ENCODE measurements at regions not wholly inside any gene's neighbourhood (a gene's known extent, or its start where the extent isn't known, plus 50 kb on each side); places are given as distances from the start of the nearest gene placed in this dataset.

GRCh38 chr11:32204751-32205150, 113.9 kb downstream of the RCN1 start:
- DNase-seq: no peak

GRCh38 chr11:32210556-32210955, 119.7 kb downstream of the RCN1 start:
- no peak for DNase-seq

DNA sequence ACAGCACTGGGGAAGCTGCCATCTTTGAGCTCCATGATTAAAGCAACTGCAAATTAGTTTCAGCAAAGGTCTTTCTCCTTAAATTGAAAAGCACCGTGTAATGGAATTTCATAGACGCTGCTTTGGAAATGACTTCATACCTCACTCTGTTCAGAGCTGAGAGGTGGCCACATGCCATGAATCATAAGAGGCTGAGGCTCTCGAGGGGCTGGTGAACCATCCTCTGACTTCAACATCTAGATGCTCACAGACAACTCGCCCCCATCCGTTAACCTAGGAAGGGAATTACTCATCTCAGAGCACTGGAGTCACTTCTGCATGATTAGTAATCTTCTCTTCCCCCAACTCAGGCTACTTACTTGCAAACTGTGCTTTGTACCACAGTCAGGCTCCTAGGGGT, 122.3 kb downstream of the RCN1 start:
- peak in 1 of 5 donors; percentile 4 for DNase-seq

DNA sequence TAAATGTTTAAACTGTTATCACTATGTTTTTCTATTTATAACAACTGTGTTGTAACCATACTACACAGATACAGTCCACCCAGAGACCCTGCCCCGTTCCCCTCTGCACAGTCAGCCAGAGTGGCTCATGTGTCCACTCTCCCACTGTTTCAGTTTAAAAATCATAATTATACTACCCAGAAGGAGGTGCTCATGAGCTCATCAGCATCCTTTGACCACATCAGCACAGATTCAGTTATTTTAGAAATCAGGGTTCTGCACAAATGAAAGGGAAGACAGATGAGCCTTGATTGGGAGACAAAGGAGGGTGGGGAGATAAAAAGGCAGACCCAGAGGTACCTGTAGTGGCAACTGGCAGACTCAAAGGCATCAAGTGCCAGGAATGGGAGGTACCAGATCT, 124.3 kb downstream of the RCN1 start:
- DNase-seq: no peak

DNA sequence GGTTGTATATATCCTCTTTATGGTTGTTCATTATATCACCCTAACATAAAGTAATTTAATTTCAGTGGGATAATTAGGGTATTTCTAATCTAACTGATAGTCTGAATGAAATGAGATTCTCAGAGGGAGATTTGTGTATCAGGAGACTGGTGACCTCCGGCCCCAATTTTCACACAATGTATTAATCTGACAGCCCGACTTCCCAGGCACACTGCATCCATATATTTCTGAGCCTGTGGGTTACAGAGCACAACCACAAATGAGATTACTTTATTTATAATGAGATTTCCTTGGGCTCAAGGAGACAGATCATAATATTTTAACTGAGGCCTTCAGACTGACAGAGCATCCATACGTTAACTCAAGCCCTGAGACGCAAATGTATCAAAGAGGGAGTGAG, 125.9 kb downstream of the RCN1 start:
- no peak for DNase-seq

- DNase-seq: no peak
Measured at GRCh38 chr11:32219320-32219719, 128.4 kb downstream of the RCN1 start.

- DNase-seq: no peak
Measured at GRCh38 chr11:32221476-32222032, 130.7 kb downstream of the RCN1 start.

DNA sequence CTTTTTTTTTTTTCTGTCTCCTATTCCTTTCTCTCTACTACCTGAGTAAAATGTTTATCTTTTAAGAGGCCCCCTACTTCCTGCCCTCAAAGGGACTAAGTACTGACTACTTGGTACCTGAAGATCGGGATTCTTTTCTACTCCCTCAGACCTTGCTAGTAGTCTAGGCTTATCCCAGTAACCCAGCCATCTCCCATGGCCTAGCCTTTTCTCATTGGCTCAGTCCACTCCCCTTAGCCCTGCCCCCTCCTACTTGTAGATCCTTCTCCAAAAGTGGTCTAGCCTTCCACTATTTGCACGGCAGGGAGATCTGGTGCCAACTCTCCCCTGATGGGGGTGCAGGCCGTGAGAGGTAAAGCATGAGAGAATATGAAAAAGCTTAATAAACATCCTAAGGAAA, 133.7 kb downstream of the RCN1 start:
- no peak for DNase-seq

DNA sequence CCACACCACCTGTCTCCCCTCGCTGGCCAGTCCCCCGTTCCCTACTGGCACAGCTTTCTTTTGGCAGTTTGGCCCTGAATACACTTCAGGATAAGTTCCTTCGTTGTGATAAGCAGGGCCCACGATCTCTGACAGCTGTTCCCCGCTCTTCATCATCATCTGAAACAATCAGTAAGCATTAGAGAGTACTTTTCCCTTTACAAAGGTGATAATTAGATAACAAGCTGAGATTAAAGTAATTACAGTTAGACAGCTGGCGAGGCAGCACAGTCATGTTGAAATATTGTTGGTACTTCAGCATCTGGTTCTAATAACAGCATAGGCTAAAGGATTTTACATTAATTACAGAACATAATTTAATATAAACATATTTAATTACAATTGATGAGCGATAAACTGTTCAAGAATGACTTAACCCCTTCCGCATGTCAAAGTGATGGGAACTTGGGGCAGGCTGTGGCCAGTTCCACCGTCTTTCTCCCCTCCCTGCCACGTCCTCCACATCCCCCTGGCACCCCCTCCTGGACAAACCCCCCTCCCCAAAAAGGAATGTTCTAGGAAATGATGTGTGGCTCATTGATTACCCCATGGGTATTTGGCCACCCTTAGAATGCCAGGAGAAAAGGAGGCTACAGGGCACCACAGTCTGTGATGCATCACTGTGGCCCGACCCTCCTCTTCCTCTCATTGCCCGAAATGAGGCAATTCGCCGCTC, 134.9 kb downstream of the RCN1 start:
- DNase-seq: no peak

GRCh38 chr11:32226480-32226879, 135.6 kb downstream of the RCN1 start:
- no peak for DNase-seq

GRCh38 chr11:32229576-32230240, 138.8 kb downstream of the RCN1 start:
- no peak for DNase-seq

- peak in 1 of 5 donors; percentile 9 for DNase-seq
Measured at GRCh38 chr11:32231909-32232493, 141.1 kb downstream of the RCN1 start.

- no peak for DNase-seq
Measured at GRCh38 chr11:32232516-32232915, 141.6 kb downstream of the RCN1 start.

GRCh38 chr11:32233276-32233675, 142.4 kb downstream of the RCN1 start:
- DNase-seq: no peak

GRCh38 chr11:32233928-32234327, 143.1 kb downstream of the RCN1 start:
- no peak for DNase-seq

- DNase-seq: no peak
Measured at GRCh38 chr11:32244453-32244852, 153.6 kb downstream of the RCN1 start.

DNA sequence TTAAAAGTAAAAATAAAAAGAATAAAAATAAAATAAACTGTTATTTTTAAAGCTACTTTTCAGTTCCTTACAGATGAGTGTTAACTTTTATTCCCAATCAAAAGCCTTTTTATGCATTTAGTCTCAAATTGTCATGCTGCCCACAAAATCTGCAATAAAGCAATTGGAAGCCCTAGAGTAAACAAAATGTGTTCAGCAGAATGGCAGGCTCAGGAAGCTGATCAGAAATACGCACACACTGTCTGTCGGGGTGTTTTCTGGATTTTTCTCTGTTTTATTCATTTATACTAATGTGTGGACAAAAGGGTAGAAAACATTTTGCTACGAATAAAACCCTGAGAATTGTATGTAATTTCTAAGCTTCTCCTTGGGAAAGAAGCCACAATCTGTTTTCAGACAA, 162.8 kb downstream of the RCN1 start:
- no peak for DNase-seq

- DNase-seq: no peak
Measured at GRCh38 chr11:32255841-32256240, 165.0 kb downstream of the RCN1 start.

DNA sequence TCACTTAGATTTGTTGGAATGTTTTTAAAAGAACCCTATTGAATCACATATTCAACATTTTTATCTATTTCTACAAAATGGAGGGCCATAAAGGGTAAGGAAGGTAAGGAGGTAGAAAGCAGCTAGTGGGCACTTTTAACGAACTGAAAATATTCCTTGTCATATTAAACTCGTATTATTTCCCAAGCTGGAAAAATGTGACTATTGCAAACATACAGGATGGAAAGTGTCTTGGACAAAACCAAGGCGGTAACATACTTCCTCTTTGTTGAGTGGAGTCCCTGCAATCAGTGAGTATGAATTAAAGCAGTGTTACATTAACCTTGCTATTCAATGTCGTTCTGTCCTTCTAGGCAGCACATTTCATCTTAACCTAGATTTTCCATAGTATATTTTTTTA, 165.6 kb downstream of the RCN1 start:
- no peak for DNase-seq

DNA sequence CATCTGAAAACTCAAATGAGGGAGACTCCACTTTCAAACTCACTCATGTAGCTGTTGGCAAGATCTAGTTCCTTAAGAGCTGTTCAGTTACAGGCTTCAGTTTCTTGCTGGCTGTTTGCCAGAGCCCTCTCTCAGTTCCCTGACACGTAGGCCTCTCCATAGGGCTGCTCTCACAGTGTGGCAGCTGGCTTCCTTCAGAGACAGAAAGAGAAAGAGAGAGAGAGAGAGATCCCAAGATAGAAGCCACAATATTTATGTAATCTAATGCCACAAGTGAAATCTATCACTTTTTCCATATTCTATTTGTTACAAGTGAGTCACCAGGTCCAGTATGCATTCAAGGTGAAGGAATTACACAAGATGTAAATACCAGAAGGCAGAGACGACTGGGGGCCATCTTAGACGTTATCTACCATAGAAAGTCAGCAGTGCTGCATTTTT, 168.8 kb downstream of the RCN1 start:
- no peak for DNase-seq

DNA sequence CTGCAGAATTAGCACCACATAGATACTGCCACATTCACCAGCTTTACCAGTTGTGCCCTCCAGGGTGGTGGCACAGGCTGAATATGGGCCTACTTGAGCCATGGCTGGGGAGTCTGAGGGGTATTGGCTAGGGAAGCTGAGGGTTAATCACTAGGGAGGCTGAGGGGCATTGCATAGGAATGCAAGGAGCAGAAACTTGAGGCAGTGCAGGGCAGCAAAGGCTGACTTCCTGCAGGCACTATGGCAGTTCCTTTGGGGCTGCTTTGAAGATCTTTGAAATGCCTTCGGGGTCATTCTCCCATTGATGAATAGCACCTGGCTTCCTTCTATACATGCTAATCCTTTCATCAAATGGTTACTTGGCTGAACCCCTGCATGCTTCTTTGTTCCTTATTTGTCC, 171.5 kb downstream of the RCN1 start:
- no peak for DNase-seq

GRCh38 chr11:32265911-32266310, 169.4 kb downstream of the WT1 start:
- DNase-seq: no peak

DNA sequence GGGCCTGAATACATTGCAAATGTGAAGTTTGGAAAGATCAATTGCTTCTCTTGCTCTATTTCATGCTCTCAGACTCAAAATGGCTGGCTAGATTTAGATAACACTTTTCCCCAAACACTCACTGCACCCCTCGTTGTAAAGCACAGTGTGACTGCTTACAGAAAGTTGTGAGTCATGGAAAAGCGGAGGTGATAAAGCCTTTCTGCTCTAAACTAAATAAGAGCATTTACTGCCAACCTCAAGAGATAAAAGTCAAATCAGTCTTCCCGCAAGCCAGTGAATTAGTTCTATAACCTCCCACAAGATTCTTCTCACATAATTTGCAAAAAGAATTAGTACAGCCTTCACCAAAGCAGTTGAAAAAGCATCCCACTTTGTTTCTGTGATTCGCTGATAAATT, 168.7 kb downstream of the WT1 start:
- DNase-seq: no peak

DNA sequence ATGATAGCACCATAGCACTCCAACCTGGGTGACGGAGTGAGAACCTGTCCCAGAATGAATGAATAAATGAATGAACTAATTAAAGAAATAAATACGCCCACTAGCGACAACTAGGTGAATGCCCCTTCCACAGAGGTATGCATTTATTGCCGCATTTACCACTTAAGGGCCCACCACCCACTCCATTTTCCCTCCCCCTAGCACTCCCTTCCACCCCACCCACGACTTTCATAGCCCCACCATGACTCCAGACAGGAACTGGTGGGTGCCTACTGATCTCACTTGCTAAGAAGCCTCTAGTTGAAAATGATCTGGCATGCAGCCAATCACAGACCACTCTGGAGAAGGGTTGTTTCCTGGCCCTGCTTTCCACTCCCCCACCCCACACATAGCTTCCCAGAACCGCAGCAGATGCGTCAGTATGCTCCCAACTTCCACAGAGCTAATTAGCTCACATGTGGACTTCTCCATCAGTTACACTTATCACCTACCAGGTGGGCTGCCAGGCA, 167.6 kb downstream of the WT1 start:
- no peak for DNase-seq

Data from T-helper 1 cell (primary cell).